Kidney epithelial cell (primary cell): ENCODE measurements at regions not wholly inside any gene's neighbourhood (a gene's known extent, or its start where the extent isn't known, plus 50 kb on each side); places are given as distances from the start of the nearest gene placed in this dataset.

Experiments used
- DNase-seq: peaks from one replicate; pipeline ENCODE4 v3.0.0-alpha.2; 2010; ENCODE audit warnings: low read depth
- H3K27me3 ChIP-seq: 2 replicates; pipeline ENCODE4 v1.6.0; 2011; ENCODE audit warnings: low read length; ENCODE audit not compliant: control insufficient read depth, insufficient read depth
- H3K36me3 ChIP-seq: 2 replicates; pipeline ENCODE4 v1.5.1; 2011; ENCODE audit warnings: low read length; ENCODE audit not compliant: control insufficient read depth, insufficient read depth
- H3K4me3 ChIP-seq: 2 replicates; pipeline ENCODE4 v1.5.1; 2011; ENCODE audit warnings: low read depth, mild to moderate bottlenecking, control low read depth, low read length
- TF ChIP-seq, protein P1 (sequence below): IDR thresholded peaks from 2 replicates; pipeline ENCODE4 v1.5.1; 2011; ENCODE audit warnings: mild to moderate bottlenecking, moderate library complexity, low read length, control low read depth, inconsistent platforms; ENCODE audit not compliant: insufficient read depth, poor library complexity, severe bottlenecking

GRCh38 chr7:46198701-46199100, 277.6 kb upstream of the IGFBP3 start:
- DNase-seq: no peak
- Histone ChIP-seq H3K27me3 (no peaks in the 10 kb centered on the region), H3K36me3 (no peaks in the 10 kb centered on the region), H3K4me3 (no peak overlapping the region)
- TF ChIP-seq, protein P1, sequence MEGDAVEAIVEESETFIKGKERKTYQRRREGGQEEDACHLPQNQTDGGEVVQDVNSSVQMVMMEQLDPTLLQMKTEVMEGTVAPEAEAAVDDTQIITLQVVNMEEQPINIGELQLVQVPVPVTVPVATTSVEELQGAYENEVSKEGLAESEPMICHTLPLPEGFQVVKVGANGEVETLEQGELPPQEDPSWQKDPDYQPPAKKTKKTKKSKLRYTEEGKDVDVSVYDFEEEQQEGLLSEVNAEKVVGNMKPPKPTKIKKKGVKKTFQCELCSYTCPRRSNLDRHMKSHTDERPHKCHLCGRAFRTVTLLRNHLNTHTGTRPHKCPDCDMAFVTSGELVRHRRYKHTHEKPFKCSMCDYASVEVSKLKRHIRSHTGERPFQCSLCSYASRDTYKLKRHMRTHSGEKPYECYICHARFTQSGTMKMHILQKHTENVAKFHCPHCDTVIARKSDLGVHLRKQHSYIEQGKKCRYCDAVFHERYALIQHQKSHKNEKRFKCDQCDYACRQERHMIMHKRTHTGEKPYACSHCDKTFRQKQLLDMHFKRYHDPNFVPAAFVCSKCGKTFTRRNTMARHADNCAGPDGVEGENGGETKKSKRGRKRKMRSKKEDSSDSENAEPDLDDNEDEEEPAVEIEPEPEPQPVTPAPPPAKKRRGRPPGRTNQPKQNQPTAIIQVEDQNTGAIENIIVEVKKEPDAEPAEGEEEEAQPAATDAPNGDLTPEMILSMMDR: no peak

- TF ChIP-seq, protein P1: no peak
- Histone ChIP-seq H3K36me3 (no peaks in the 10 kb centered on the region), H3K4me3 (no peak overlapping the region), H3K27me3 (no peaks in the 10 kb centered on the region)
- DNase-seq: no peak
Measured at GRCh38 chr7:46197785-46198540, 276.9 kb upstream of the IGFBP3 start.

GRCh38 chr7:46195934-46196333, 274.9 kb upstream of the IGFBP3 start:
- H3K4me3 ChIP-seq: no peak overlapping the region
- TF ChIP-seq, protein P1: no peak
- no peaks in the 10 kb centered on the region for H3K36me3 ChIP-seq
- DNase-seq: no peak
- no peaks in the 10 kb centered on the region for H3K27me3 ChIP-seq

DNA sequence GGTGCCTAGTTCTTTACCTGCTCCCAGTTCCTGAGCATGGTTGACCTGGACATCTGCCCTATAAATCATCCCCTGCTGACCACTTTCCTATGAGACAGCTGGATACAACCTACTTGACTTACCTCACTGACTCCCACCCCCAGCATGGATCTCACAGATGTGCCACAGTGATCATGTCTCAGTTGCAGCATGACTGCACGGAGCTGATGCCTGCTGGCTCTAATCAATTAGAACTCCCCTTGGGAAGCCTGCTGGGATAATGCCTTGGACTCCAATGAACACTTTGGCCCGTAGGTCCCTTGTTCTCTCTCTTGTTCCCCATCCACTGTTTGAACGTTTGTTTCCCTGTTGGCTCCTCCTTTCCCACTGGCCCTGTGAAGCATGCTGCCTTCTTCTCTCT, 271.2 kb upstream of the IGFBP3 start:
- Histone ChIP-seq H3K4me3 (no peak overlapping the region), H3K36me3 (no peaks in the 10 kb centered on the region), H3K27me3 (no peaks in the 10 kb centered on the region)
- TF ChIP-seq, protein P1: no peak
- no peak for DNase-seq

DNA sequence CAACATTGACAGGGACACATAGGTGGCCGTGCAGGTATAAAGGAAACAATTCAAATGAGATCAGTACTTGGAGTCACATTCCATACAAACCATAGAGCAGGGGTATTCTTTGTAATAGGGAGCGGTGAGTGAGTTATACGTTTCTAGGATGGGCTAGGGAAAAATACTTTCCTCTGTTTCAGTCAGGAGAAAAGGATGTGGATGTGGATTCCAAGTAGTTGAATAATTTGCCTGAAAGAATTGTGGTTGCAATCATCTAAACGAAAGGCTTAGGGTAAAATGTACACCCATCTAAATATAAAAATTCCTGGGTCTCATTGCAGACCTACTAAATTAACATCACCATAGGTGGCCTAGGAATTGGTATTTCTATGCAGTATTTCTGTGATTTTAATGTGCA, 270.7 kb upstream of the IGFBP3 start:
- H3K36me3 ChIP-seq: no peaks in the 10 kb centered on the region
- no peak for DNase-seq
- TF ChIP-seq, protein P1: no peak

DNA sequence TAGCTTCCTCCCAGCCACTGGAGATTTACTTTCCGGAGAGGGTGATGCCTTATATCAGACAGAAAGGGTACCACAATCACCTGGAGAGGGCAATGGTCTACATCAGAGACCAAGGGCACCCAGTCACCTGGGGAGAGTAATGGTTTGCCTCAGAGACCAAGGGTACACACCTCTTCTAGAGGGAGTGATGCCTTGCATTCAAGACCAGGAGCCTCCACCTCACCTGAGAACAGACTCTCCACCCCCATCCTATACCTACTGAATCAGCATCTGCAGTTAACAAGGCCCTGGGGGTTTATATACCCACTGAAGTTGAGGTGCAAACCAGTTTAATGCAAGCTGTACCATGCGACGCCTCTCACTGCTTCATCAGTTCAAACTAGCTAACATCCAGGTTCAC, 270.2 kb upstream of the IGFBP3 start:
- no peak for DNase-seq

More for the DNA sequence above, 270.7 kb upstream of the IGFBP3 start:
- Histone ChIP-seq H3K4me3 (no peak overlapping the region), H3K27me3 (no peaks in the 10 kb centered on the region)

More for the DNA sequence above, 270.2 kb upstream of the IGFBP3 start:
- Histone ChIP-seq H3K36me3 (no peaks in the 10 kb centered on the region), H3K4me3 (no peak overlapping the region), H3K27me3 (no peaks in the 10 kb centered on the region)
- TF ChIP-seq, protein P1: no peak
